Endodermal cell (in vitro differentiated cells): ENCODE measurements at regions not wholly inside any gene's neighbourhood (a gene's known extent, or its start where the extent isn't known, plus 50 kb on each side); places are given as distances from the start of the nearest gene placed in this dataset.

Experiments used
- DNase-seq: peaks from one replicate; pipeline ENCODE4 v3.0.0-alpha.2; 2017
- H3K27ac ChIP-seq: 2 replicates; pipeline ENCODE4 v1.5.1; 2013; ENCODE audit warnings: mild to moderate bottlenecking, low read depth, low read length, moderate library complexity
- H3K27me3 ChIP-seq: 2 replicates; pipeline ENCODE4 v1.6.1; 2013; ENCODE audit warnings: mild to moderate bottlenecking, low read length, moderate library complexity; ENCODE audit not compliant: insufficient read depth, control insufficient read depth, poor library complexity, severe bottlenecking
- H3K36me3 ChIP-seq: 2 replicates; pipeline ENCODE4 v1.7.0; 2013; ENCODE audit warnings: mild to moderate bottlenecking, low read length, moderate library complexity; ENCODE audit not compliant: control insufficient read depth, insufficient read depth
- H3K4me1 ChIP-seq: one replicate; pipeline ENCODE4 v1.7.0; 2013; ENCODE audit warnings: low read length; ENCODE audit not compliant: control insufficient read depth, insufficient read depth
- H3K4me3 ChIP-seq: 2 replicates; pipeline ENCODE4 v1.5.1; 2013; ENCODE audit warnings: mild to moderate bottlenecking, low read length, moderate library complexity
- H3K9ac ChIP-seq: 2 replicates; pipeline ENCODE4 v1.6.1; 2013; ENCODE audit warnings: mild to moderate bottlenecking, low read length, moderate library complexity; ENCODE audit not compliant: poor library complexity, severe bottlenecking; ENCODE audit errors: extremely low read depth
- H3K9me3 ChIP-seq: 2 replicates; pipeline ENCODE4 v1.6.1; 2013; ENCODE audit warnings: mild to moderate bottlenecking, low read length, moderate library complexity; ENCODE audit not compliant: control insufficient read depth
- H3K27ac Mint-ChIP-seq: 2 replicates; pipeline ENCODE4 v1.8.0; 2020; ENCODE audit warnings: mixed read lengths
- H3K27me3 Mint-ChIP-seq: 2 replicates; pipeline ENCODE4 v1.8.0; 2021; ENCODE audit warnings: mild to moderate bottlenecking, mixed read lengths; ENCODE audit not compliant: insufficient read depth
- H3K36me3 Mint-ChIP-seq: 2 replicates; pipeline ENCODE4 v1.8.0; 2020; ENCODE audit warnings: low read depth, mixed read lengths
- H3K4me1 Mint-ChIP-seq: 2 replicates; pipeline ENCODE4 v1.8.0; 2020; ENCODE audit warnings: mixed read lengths
- H3K4me3 Mint-ChIP-seq: 2 replicates; pipeline ENCODE4 v1.8.0; 2020; ENCODE audit warnings: mild to moderate bottlenecking, moderate library complexity, mixed read lengths
- H3K9me3 Mint-ChIP-seq: 2 replicates; pipeline ENCODE4 v1.8.0; 2020; ENCODE audit warnings: mild to moderate bottlenecking, mixed read lengths
- CTCF ChIP-seq: fragments of 200-600 bp; sonication (generic); conservative IDR thresholded peaks from 2 replicates; pipeline ENCODE4 v1.5.0; 2021; ENCODE audit warnings: antibody characterized with exemption, mild to moderate bottlenecking
- WGBS, 2 experiments: methylation state at CpG; one replicate each; pipeline versions ENCODE4 v1.1.5 to v1.1.7; 2013; ENCODE audit warnings: missing lambda C conversion rate in 2 of 2, mixed read lengths in 1 of 2; ENCODE audit not compliant: insufficient coverage in 1 of 2, insufficient read length in 1 of 2; 5-methylcytosine and 5-hydroxymethylcytosine counted together

DNA sequence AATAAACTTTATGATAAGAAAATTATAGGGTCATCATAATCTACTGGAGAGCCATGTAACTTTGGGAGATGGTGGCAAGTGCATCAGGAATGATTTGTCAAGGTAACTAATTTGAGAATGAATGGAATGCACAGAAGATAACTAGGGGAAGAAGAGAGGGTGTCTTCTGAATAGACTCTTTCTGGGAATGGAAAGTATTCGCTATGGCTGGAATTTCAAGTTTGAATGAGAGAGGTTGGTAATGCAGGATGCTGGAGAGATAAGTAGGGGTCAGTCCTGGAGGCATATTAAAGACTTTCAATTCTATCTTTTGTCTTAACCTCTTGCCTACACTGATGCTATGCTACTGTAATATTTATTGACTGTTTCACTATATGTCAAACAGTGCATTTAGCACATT lies 714.2 kb downstream of the CETN3 start:
- H3K36me3 Mint-ChIP-seq: no peaks in the 10 kb centered on the region
- Histone ChIP-seq H3K27ac (no peak overlapping the region), H3K4me3 (no peak overlapping the region), H3K36me3 (no peaks in the 10 kb centered on the region), H3K9me3 (no peaks in the 10 kb centered on the region), H3K27me3 (no peaks in the 10 kb centered on the region), H3K9ac (no peak overlapping the region), H3K4me1 (no peaks in the 10 kb centered on the region)
- no peak for TF ChIP-seq CTCF
- DNase-seq: no peak
- H3K27ac Mint-ChIP-seq: no peak overlapping the region
- no peak overlapping the region for H3K4me3 Mint-ChIP-seq
- H3K4me1 Mint-ChIP-seq: peaks cover 7% of the 10 kb centered on the region
- 87% methylated on average over 1 of the region's 1 CpG; no CpG with 5 or more reads in 1 of the 2 experiments for WGBS, 2 experiments
- H3K9me3 Mint-ChIP-seq: no peaks in the 10 kb centered on the region
- no peaks in the 10 kb centered on the region for H3K27me3 Mint-ChIP-seq

GRCh38 chr5:89694026-89694550 lies 715.5 kb downstream of the CETN3 start:
- no peak overlapping the region for H3K9ac ChIP-seq
- no peak overlapping the region for H3K4me3 ChIP-seq
- no peak for DNase-seq
- no peak for TF ChIP-seq CTCF
- no peaks in the 10 kb centered on the region for H3K9me3 ChIP-seq
- Mint-ChIP-seq H3K4me1 (peaks cover 2% of the 10 kb centered on the region), H3K4me3 (no peak overlapping the region), H3K27me3 (no peaks in the 10 kb centered on the region), H3K36me3 (no peaks in the 10 kb centered on the region), H3K9me3 (no peaks in the 10 kb centered on the region), H3K27ac (no peak overlapping the region)
- no peak overlapping the region for H3K27ac ChIP-seq
- WGBS, 2 experiments: 82 to 100% methylated on average over 1 to 3 of the region's 3 CpGs
- no peaks in the 10 kb centered on the region for H3K4me1 ChIP-seq
- H3K27me3 ChIP-seq: no peaks in the 10 kb centered on the region
- no peaks in the 10 kb centered on the region for H3K36me3 ChIP-seq

- no peaks in the 10 kb centered on the region for H3K4me1 ChIP-seq
- no peak overlapping the region for H3K9ac ChIP-seq
- no peaks in the 10 kb centered on the region for H3K27me3 ChIP-seq
- no peaks in the 10 kb centered on the region for H3K4me1 Mint-ChIP-seq
- H3K36me3 Mint-ChIP-seq: no peaks in the 10 kb centered on the region
- no peaks in the 10 kb centered on the region for H3K36me3 ChIP-seq
- 96 to 100% methylated on average over 1 of the region's 1 CpG for WGBS, 2 experiments
- H3K27ac ChIP-seq: no peak overlapping the region
- H3K9me3 ChIP-seq: no peaks in the 10 kb centered on the region
- H3K27ac Mint-ChIP-seq: no peak overlapping the region
- no peak overlapping the region for H3K4me3 Mint-ChIP-seq
- TF ChIP-seq CTCF: no peak
- H3K4me3 ChIP-seq: no peak overlapping the region
- H3K9me3 Mint-ChIP-seq: no peaks in the 10 kb centered on the region
- no peak for DNase-seq
- H3K27me3 Mint-ChIP-seq: no peaks in the 10 kb centered on the region
Observed at GRCh38 chr5:89690331-89690730, 719.2 kb downstream of the CETN3 start.
